ENCODE measurements at regions not wholly inside any gene's neighbourhood (a gene's known extent, or its start where the extent isn't known, plus 50 kb on each side); places are given as distances from the start of the nearest gene placed in this dataset.
"Not testable (repeated sequence)": the region's sequence is repeated elsewhere in the genome, so short reads cannot be mapped to it uniquely, and the experiment has no call there.

GRCh38 chr2:89202518-89202917 is 511.0 kb downstream of the RPIA start:
- H3K27ac Mint-ChIP-seq; H3K9me3 Mint-ChIP-seq; H3K4me1 Mint-ChIP-seq (ENCODE audit: unreplicated experiment); H3K4me3 Mint-ChIP-seq; H3K27me3 Mint-ChIP-seq; H3K36me3 Mint-ChIP-seq; DNase-seq (ENCODE audit: extremely low spot score, unreplicated experiment): not testable (repeated sequence)

- not testable (repeated sequence) for H3K9me3 Mint-ChIP-seq; H3K36me3 Mint-ChIP-seq; H3K27ac Mint-ChIP-seq; H3K27me3 Mint-ChIP-seq; H3K4me1 Mint-ChIP-seq (ENCODE audit: unreplicated experiment); DNase-seq (ENCODE audit: extremely low spot score, unreplicated experiment); H3K4me3 Mint-ChIP-seq
Measured at GRCh38 chr2:89205153-89205552, 513.7 kb downstream of the RPIA start.

- not testable (repeated sequence) for H3K9me3 Mint-ChIP-seq; H3K27ac Mint-ChIP-seq; H3K27me3 Mint-ChIP-seq; DNase-seq (ENCODE audit: extremely low spot score, unreplicated experiment); H3K4me3 Mint-ChIP-seq; H3K36me3 Mint-ChIP-seq; H3K4me1 Mint-ChIP-seq (ENCODE audit: unreplicated experiment)
Measured at GRCh38 chr2:89208144-89208932, 516.9 kb downstream of the RPIA start.

- H3K4me1 Mint-ChIP-seq (ENCODE audit: unreplicated experiment); H3K9me3 Mint-ChIP-seq; H3K4me3 Mint-ChIP-seq; H3K27me3 Mint-ChIP-seq; H3K27ac Mint-ChIP-seq; DNase-seq (ENCODE audit: extremely low spot score, unreplicated experiment); H3K36me3 Mint-ChIP-seq: not testable (repeated sequence)
Measured at GRCh38 chr2:89213151-89213550, 521.7 kb downstream of the RPIA start.

GRCh38 chr2:89213811-89214210 is 522.3 kb downstream of the RPIA start:
- not testable (repeated sequence) for H3K27ac Mint-ChIP-seq, H3K27me3 Mint-ChIP-seq, H3K4me3 Mint-ChIP-seq

GRCh38 chr2:89221474-89221873 is 530.0 kb downstream of the RPIA start:
- H3K36me3 Mint-ChIP-seq; DNase-seq (ENCODE audit: extremely low spot score, unreplicated experiment); H3K27ac Mint-ChIP-seq; H3K4me1 Mint-ChIP-seq (ENCODE audit: unreplicated experiment); H3K4me3 Mint-ChIP-seq; H3K27me3 Mint-ChIP-seq; H3K9me3 Mint-ChIP-seq: not testable (repeated sequence)

More at GRCh38 chr2:89213811-89214210, 522.3 kb downstream of the RPIA start:
- not testable (repeated sequence) for DNase-seq (ENCODE audit: extremely low spot score, unreplicated experiment); H3K9me3 Mint-ChIP-seq; H3K4me1 Mint-ChIP-seq (ENCODE audit: unreplicated experiment); H3K36me3 Mint-ChIP-seq

GRCh38 chr2:89222063-89222732 is 530.7 kb downstream of the RPIA start:
- H3K27me3 Mint-ChIP-seq; H3K27ac Mint-ChIP-seq; H3K36me3 Mint-ChIP-seq; H3K4me3 Mint-ChIP-seq; H3K4me1 Mint-ChIP-seq (ENCODE audit: unreplicated experiment); DNase-seq (ENCODE audit: extremely low spot score, unreplicated experiment); H3K9me3 Mint-ChIP-seq: not testable (repeated sequence)

- H3K9me3 Mint-ChIP-seq; H3K36me3 Mint-ChIP-seq; H3K27me3 Mint-ChIP-seq; H3K4me1 Mint-ChIP-seq (ENCODE audit: unreplicated experiment); H3K27ac Mint-ChIP-seq; DNase-seq (ENCODE audit: extremely low spot score, unreplicated experiment); H3K4me3 Mint-ChIP-seq: not testable (repeated sequence)
Measured at GRCh38 chr2:89224803-89225202, 533.3 kb downstream of the RPIA start.

- H3K4me3 Mint-ChIP-seq, H3K36me3 Mint-ChIP-seq, H3K27me3 Mint-ChIP-seq: not testable (repeated sequence)
Measured at GRCh38 chr2:89229979-89230378, 538.5 kb downstream of the RPIA start.

GRCh38 chr2:89231241-89231640 is 539.8 kb downstream of the RPIA start:
- DNase-seq (ENCODE audit: extremely low spot score, unreplicated experiment); H3K9me3 Mint-ChIP-seq; H3K4me1 Mint-ChIP-seq (ENCODE audit: unreplicated experiment); H3K27me3 Mint-ChIP-seq; H3K4me3 Mint-ChIP-seq; H3K27ac Mint-ChIP-seq; H3K36me3 Mint-ChIP-seq: not testable (repeated sequence)

More at GRCh38 chr2:89229979-89230378, 538.5 kb downstream of the RPIA start:
- not testable (repeated sequence) for H3K27ac Mint-ChIP-seq; H3K4me1 Mint-ChIP-seq (ENCODE audit: unreplicated experiment); H3K9me3 Mint-ChIP-seq; DNase-seq (ENCODE audit: extremely low spot score, unreplicated experiment)

- not testable (repeated sequence) for H3K4me1 Mint-ChIP-seq (ENCODE audit: unreplicated experiment); H3K27me3 Mint-ChIP-seq; H3K4me3 Mint-ChIP-seq; H3K9me3 Mint-ChIP-seq; DNase-seq (ENCODE audit: extremely low spot score, unreplicated experiment); H3K27ac Mint-ChIP-seq; H3K36me3 Mint-ChIP-seq
Measured at GRCh38 chr2:89233931-89234330, 542.5 kb downstream of the RPIA start.

- H3K9me3 Mint-ChIP-seq; H3K4me1 Mint-ChIP-seq (ENCODE audit: unreplicated experiment): not testable (repeated sequence)
Measured at GRCh38 chr2:89234818-89235466, 543.5 kb downstream of the RPIA start.

GRCh38 chr2:89236832-89237450 is 545.5 kb downstream of the RPIA start:
- H3K27ac Mint-ChIP-seq, H3K9me3 Mint-ChIP-seq, H3K4me3 Mint-ChIP-seq: not testable (repeated sequence)

More at GRCh38 chr2:89234818-89235466, 543.5 kb downstream of the RPIA start:
- H3K27me3 Mint-ChIP-seq; H3K27ac Mint-ChIP-seq; H3K36me3 Mint-ChIP-seq; H3K4me3 Mint-ChIP-seq; DNase-seq (ENCODE audit: extremely low spot score, unreplicated experiment): not testable (repeated sequence)

GRCh38 chr2:89237783-89238182 is 546.3 kb downstream of the RPIA start:
- DNase-seq (ENCODE audit: extremely low spot score, unreplicated experiment); H3K4me1 Mint-ChIP-seq (ENCODE audit: unreplicated experiment); H3K9me3 Mint-ChIP-seq; H3K36me3 Mint-ChIP-seq; H3K4me3 Mint-ChIP-seq; H3K27ac Mint-ChIP-seq; H3K27me3 Mint-ChIP-seq: not testable (repeated sequence)

More at GRCh38 chr2:89236832-89237450, 545.5 kb downstream of the RPIA start:
- H3K36me3 Mint-ChIP-seq; H3K27me3 Mint-ChIP-seq; H3K4me1 Mint-ChIP-seq (ENCODE audit: unreplicated experiment); DNase-seq (ENCODE audit: extremely low spot score, unreplicated experiment): not testable (repeated sequence)

All from type B pancreatic cell (in vitro differentiated cells).